Breast epithelium (tissue), 3 donors: ENCODE measurements at regions not wholly inside any gene's neighbourhood (a gene's known extent, or its start where the extent isn't known, plus 50 kb on each side); places are given as distances from the start of the nearest gene placed in this dataset.

Experiments used
- POLR2A ChIP-seq: fragments of 450-650 bp; IDR thresholded peaks from one replicate; pipeline ENCODE4 v1.6.1; 2016; ENCODE audit warnings: antibody characterized with exemption, mild to moderate bottlenecking, moderate library complexity
- POLR2AphosphoS5 ChIP-seq, 3 donors: sonication (generic); formaldehyde crosslinking; IDR thresholded peaks; one replicate each; pipeline ENCODE4 v1.6.1; 2017; ENCODE audit warnings: antibody characterized with exemption in 3 of 3
- TF ChIP-seq, protein P1 (sequence below), 3 donors: fragments of 450-650 bp; IDR thresholded peaks; one replicate each; pipeline ENCODE4 v1.5.1; 2016 to 2017; ENCODE audit warnings: antibody characterized with exemption in 3 of 3, mild to moderate bottlenecking in 3 of 3, moderate library complexity in 3 of 3

DNA sequence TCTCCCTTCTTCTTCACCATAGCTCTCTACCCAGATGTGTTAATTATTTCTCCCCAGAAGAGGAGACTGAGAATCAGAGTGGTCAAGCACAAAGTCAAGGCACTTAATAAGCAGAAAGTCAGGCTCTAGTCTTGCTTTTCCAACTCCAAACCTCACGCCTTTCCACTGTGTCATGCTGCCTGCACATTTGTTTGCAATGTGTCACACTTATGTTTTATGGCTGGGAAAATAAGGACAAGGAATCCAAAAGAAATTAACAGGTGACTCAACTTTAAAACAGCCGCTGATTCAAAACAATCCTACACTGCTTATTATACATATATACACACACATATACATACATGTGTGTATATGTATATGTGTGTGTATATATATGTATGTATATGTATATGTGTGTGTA lies 255.7 kb upstream of the DYNLRB2 start:
- TF ChIP-seq, protein P1, sequence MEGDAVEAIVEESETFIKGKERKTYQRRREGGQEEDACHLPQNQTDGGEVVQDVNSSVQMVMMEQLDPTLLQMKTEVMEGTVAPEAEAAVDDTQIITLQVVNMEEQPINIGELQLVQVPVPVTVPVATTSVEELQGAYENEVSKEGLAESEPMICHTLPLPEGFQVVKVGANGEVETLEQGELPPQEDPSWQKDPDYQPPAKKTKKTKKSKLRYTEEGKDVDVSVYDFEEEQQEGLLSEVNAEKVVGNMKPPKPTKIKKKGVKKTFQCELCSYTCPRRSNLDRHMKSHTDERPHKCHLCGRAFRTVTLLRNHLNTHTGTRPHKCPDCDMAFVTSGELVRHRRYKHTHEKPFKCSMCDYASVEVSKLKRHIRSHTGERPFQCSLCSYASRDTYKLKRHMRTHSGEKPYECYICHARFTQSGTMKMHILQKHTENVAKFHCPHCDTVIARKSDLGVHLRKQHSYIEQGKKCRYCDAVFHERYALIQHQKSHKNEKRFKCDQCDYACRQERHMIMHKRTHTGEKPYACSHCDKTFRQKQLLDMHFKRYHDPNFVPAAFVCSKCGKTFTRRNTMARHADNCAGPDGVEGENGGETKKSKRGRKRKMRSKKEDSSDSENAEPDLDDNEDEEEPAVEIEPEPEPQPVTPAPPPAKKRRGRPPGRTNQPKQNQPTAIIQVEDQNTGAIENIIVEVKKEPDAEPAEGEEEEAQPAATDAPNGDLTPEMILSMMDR (IDR thresholded peaks at IDR 0.05), result no peak
- TF ChIP-seq POLR2A (no peak), POLR2AphosphoS5 (IDR thresholded peaks at IDR 0.05) (no peak)
